IMR-90 (cell line): ENCODE measurements at regions not wholly inside any gene's neighbourhood (a gene's known extent, or its start where the extent isn't known, plus 50 kb on each side); places are given as distances from the start of the nearest gene placed in this dataset.

ENCODE experiments used
- ATAC-seq: fragments of 200-7000 bp; cut with Tn5 transposase; 2 replicates; pipeline ENCODE4 v1.9.1; 2020; ENCODE audit warnings: low read depth, mild to moderate bottlenecking, moderate library complexity
- BruUV-seq: library from RNA; stranded (reverse); fragments of 400-500 nt; replicated peaks from 2 replicates; lab custom pipeline; 2021; lab: Mats Ljungman, UMichigan
- CTCF ChIA-PET: fragments of 300-600 bp; formaldehyde crosslinking; extraction: SDS; loops from one replicate; lab custom pipeline; 2021; ENCODE audit warnings: antibody characterized with exemption; lab: Yijun Ruan, JAX
- POLR2A ChIA-PET: fragments of 300-600 bp; sonication (Branson Sonifier 250); formaldehyde crosslinking; loops from one replicate; lab custom pipeline; 2022; ENCODE audit warnings: antibody characterized with exemption; ENCODE audit not compliant: unreplicated experiment; lab: Charles Lee
- DNase-seq: peaks from one replicate; pipeline ENCODE4 v3.0.0; 2013
- H2AFZ ChIP-seq: replicated peaks from 2 replicates; pipeline ENCODE3; 2013; ENCODE audit warnings: low read length, mild to moderate bottlenecking; ENCODE audit not compliant: poor library complexity
- H2AK5ac ChIP-seq: 2 replicates; pipeline ENCODE4 v1.6.1; 2013; ENCODE audit warnings: low read depth, low read length, inconsistent platforms
- H2AK9ac ChIP-seq: replicated peaks from 2 replicates; pipeline ENCODE3; 2013; ENCODE audit warnings: mild to moderate bottlenecking, low read depth, low read length, moderate library complexity; ENCODE audit not compliant: poor library complexity
- H2BK120ac ChIP-seq: 2 replicates; pipeline ENCODE4 v1.6.1; 2013; ENCODE audit warnings: low read depth, low read length, inconsistent platforms
- H2BK15ac ChIP-seq: 3 replicates; pipeline ENCODE4 v1.6.1; 2013; ENCODE audit warnings: low read depth, low read length, inconsistent platforms
- H2BK20ac ChIP-seq: 2 replicates; pipeline ENCODE4 v1.6.1; 2013; ENCODE audit warnings: low read depth, mild to moderate bottlenecking, inconsistent platforms, low read length, moderate library complexity
- H2BK5ac ChIP-seq: 2 replicates; pipeline ENCODE4 v1.6.1; 2013; ENCODE audit warnings: mild to moderate bottlenecking, low read depth, low read length, inconsistent platforms; ENCODE audit not compliant: poor library complexity, severe bottlenecking
- H3K14ac ChIP-seq: replicated peaks from 2 replicates; pipeline ENCODE4 v1.6.1; 2013; ENCODE audit warnings: low read depth, low read length, inconsistent platforms
- H3K18ac ChIP-seq: 2 replicates; pipeline ENCODE4 v1.6.1; 2013; ENCODE audit warnings: low read depth, low read length, control low read depth
- H3K23ac ChIP-seq: 2 replicates; pipeline ENCODE4 v1.6.1; 2013; ENCODE audit warnings: low read depth, low read length, inconsistent platforms
- H3K27ac ChIP-seq: 2 replicates; pipeline ENCODE4 v1.5.1; 2013; ENCODE audit warnings: mild to moderate bottlenecking, control low read depth, low read length; ENCODE audit not compliant: insufficient read depth
- H3K27me3 ChIP-seq: 2 replicates; pipeline ENCODE4 v1.6.1; 2013; ENCODE audit warnings: low read length; ENCODE audit not compliant: control insufficient read depth, insufficient read depth
- H3K36me3 ChIP-seq: 2 replicates; pipeline ENCODE4 v1.6.1; 2013; ENCODE audit warnings: low read length, mixed read lengths; ENCODE audit not compliant: control insufficient read depth, insufficient read depth
- H3K4ac ChIP-seq: 2 replicates; pipeline ENCODE4 v1.6.1; 2013; ENCODE audit warnings: low read depth, low read length, inconsistent platforms
- H3K4me1 ChIP-seq: 2 replicates; pipeline ENCODE4 v1.6.1; 2013; ENCODE audit warnings: low read length, mixed read lengths; ENCODE audit not compliant: control insufficient read depth, insufficient read depth
- H3K4me2 ChIP-seq: 2 replicates; pipeline ENCODE4 v1.6.1; 2013; ENCODE audit warnings: low read depth, mild to moderate bottlenecking, control low read depth, low read length, moderate library complexity
- H3K4me3 ChIP-seq: 2 replicates; pipeline ENCODE4 v1.5.1; 2013; ENCODE audit warnings: low read depth, mild to moderate bottlenecking, control low read depth, low read length, moderate library complexity; ENCODE audit not compliant: insufficient read depth
- H3K56ac ChIP-seq: 2 replicates; pipeline ENCODE4 v1.6.1; 2013; ENCODE audit warnings: low read length, inconsistent platforms; ENCODE audit not compliant: insufficient read depth; ENCODE audit errors: extremely low read depth
- H3K79me1 ChIP-seq, 2 experiments: 2 replicates each; pipeline ENCODE4 v1.6.1; 2013; ENCODE audit warnings: low read length in 2 of 2, inconsistent platforms in 1 of 2, low read depth in 1 of 2
- H3K9ac ChIP-seq: 2 replicates; pipeline ENCODE4 v1.6.1; 2013; ENCODE audit warnings: low read depth, low read length, control low read depth
- H3K9me1 ChIP-seq: 2 replicates; pipeline ENCODE4 v1.6.1; 2013; ENCODE audit warnings: low read length, inconsistent platforms; ENCODE audit not compliant: insufficient read depth
- H3K9me3 ChIP-seq: 2 replicates; pipeline ENCODE4 v1.6.1; 2013; ENCODE audit warnings: low read length; ENCODE audit not compliant: control insufficient read depth, insufficient read depth
- H4K20me1 ChIP-seq: 2 replicates; pipeline ENCODE4 v1.6.1; 2013; ENCODE audit warnings: low read length, inconsistent platforms; ENCODE audit not compliant: insufficient read depth
- H4K5ac ChIP-seq: 2 replicates; pipeline ENCODE4 v1.6.1; 2013; ENCODE audit warnings: mild to moderate bottlenecking, low read depth, low read length, control low read depth
- H4K8ac ChIP-seq, 2 experiments: 2 replicates each; pipeline ENCODE4 v1.6.1; 2013; ENCODE audit warnings: low read depth in 2 of 2, low read length in 2 of 2, control low read depth in 1 of 2, inconsistent platforms in 1 of 2
- H4K91ac ChIP-seq: 2 replicates; pipeline ENCODE4 v1.6.1; 2013; ENCODE audit warnings: low read depth, low read length, inconsistent platforms; ENCODE audit not compliant: insufficient read depth
- BHLHE40 ChIP-seq: fragments of 150-350 bp; IDR thresholded peaks from 2 replicates; pipeline ENCODE4 v1.6.1; 2016; ENCODE audit warnings: mild to moderate bottlenecking, low read depth, low read length
- CEBPB ChIP-seq: IDR thresholded peaks from 2 replicates; pipeline ENCODE4 v1.6.1; 2012; ENCODE audit warnings: low read depth, low read length, improper control_type of control experiment
- CHD1 ChIP-seq: IDR thresholded peaks from 2 replicates; pipeline ENCODE4 v1.6.1; 2012; ENCODE audit warnings: low read depth, low read length, improper control_type of control experiment
- CTCF ChIP-seq: conservative IDR thresholded peaks from 2 replicates; pipeline ENCODE4 v1.5.1; 2012; ENCODE audit warnings: mild to moderate bottlenecking, low read depth, low read length, improper control_type of control experiment
- ELK1 ChIP-seq: fragments of 150-350 bp; IDR thresholded peaks from 2 replicates; pipeline ENCODE4 v1.6.1; 2016; ENCODE audit warnings: low read depth, mild to moderate bottlenecking, low read length, moderate library complexity, borderline replicate concordance
- FOS ChIP-seq: fragments of 150-350 bp; IDR thresholded peaks from 2 replicates; pipeline ENCODE4 v1.6.1; 2016; ENCODE audit warnings: low read depth, low read length
- MAFK ChIP-seq: IDR thresholded peaks from 2 replicates; pipeline ENCODE4 v1.6.1; 2012; ENCODE audit warnings: low read depth, low read length, improper control_type of control experiment
- MAZ ChIP-seq: IDR thresholded peaks from 2 replicates; pipeline ENCODE4 v1.6.1; 2012; ENCODE audit warnings: low read depth, mild to moderate bottlenecking, low read length, improper control_type of control experiment, moderate library complexity, borderline replicate concordance
- MXI1 ChIP-seq: IDR thresholded peaks from 2 replicates; pipeline ENCODE4 v1.6.1; 2012; ENCODE audit warnings: low read depth, mild to moderate bottlenecking, low read length, moderate library complexity, borderline replicate concordance
- NFE2L2 ChIP-seq: fragments of 150-350 bp; IDR thresholded peaks from 2 replicates; pipeline ENCODE4 v1.6.1; 2016; ENCODE audit warnings: low read depth, mild to moderate bottlenecking, low read length
- POLR2A ChIP-seq: IDR thresholded peaks from 2 replicates; pipeline ENCODE4 v1.6.1; 2012; ENCODE audit warnings: mild to moderate bottlenecking, low read depth, low read length
- RAD21 ChIP-seq: IDR thresholded peaks from 2 replicates; pipeline ENCODE4 v1.6.1; 2012; ENCODE audit warnings: low read length, improper control_type of control experiment
- RCOR1 ChIP-seq: IDR thresholded peaks from 2 replicates; pipeline ENCODE4 v1.6.1; 2012; ENCODE audit warnings: mild to moderate bottlenecking, low read length, improper control_type of control experiment; ENCODE audit not compliant: insufficient replicate concordance
- RFX5 ChIP-seq: IDR thresholded peaks from 2 replicates; pipeline ENCODE4 v1.8.0; 2012; ENCODE audit warnings: low read depth, mild to moderate bottlenecking, low read length, moderate library complexity
- SMC3 ChIP-seq: fragments of 150-350 bp; IDR thresholded peaks from 2 replicates; pipeline ENCODE4 v1.6.1; 2016; ENCODE audit warnings: low read depth, mild to moderate bottlenecking, antibody characterized with exemption, low read length, moderate library complexity
- USF2 ChIP-seq: fragments of 150-350 bp; IDR thresholded peaks from 2 replicates; pipeline ENCODE4 v1.6.1; 2017; ENCODE audit warnings: mild to moderate bottlenecking, antibody characterized with exemption, low read length, low read depth
- WGBS, 2 experiments: methylation state at CpG; one replicate each; pipeline versions ENCODE4 v1.1.5 to v1.1.7; 2013; ENCODE audit warnings: missing lambda C conversion rate in 2 of 2; ENCODE audit not compliant: insufficient read length in 1 of 2; ENCODE audit errors: extremely low coverage in 2 of 2; 5-methylcytosine and 5-hydroxymethylcytosine counted together
- dilution Hi-C: fragments of 300-500 bp; cut with HindIII; formaldehyde crosslinking; loops from one replicate; pipeline ENCODE4 v1.14.3; 2018; ENCODE audit warnings: low sequenced_read_pairs; ENCODE audit not compliant: unreplicated experiment
- in situ Hi-C: fragments of 300-500 bp; cut with MboI; formaldehyde crosslinking; loops from 3 replicates; pipeline ENCODE4 v1.14.3; 2019; ENCODE audit warnings: low sequenced_read_pairs, inconsistent platforms, mixed read lengths
- intact Hi-C: fragments of 100-400 bp; cut with micrococcal nuclease; formaldehyde crosslinking; loops from 2 replicates; pipeline ENCODE4 v1.10.0; 2022

GRCh38 chr6:139623372-139623771 lies 248.9 kb upstream of the CITED2 start:
- DNase-seq (no peak), ATAC-seq (no peak)
- Histone ChIP-seq H3K27ac (no peak overlapping the region), H3K9me3 (no peaks in the 10 kb centered on the region), H3K4me1 (no peaks in the 10 kb centered on the region), H2AK9ac (no peak overlapping the region), H4K20me1 (no peaks in the 10 kb centered on the region), H2AFZ (no peak overlapping the region), H3K4me2 (no peak overlapping the region), H3K56ac (no peak overlapping the region), H3K4me3 (no peak overlapping the region), H2BK5ac (no peak overlapping the region), H4K91ac (no peak overlapping the region), H3K9ac (no peak overlapping the region), H4K8ac (no peak overlapping the region), H3K79me1 (no peaks in the 10 kb centered on the region), H3K23ac (no peak overlapping the region), H3K18ac (no peak overlapping the region), H2BK20ac (no peak overlapping the region), H2AK5ac (no peak overlapping the region), H3K4ac (no peak overlapping the region), H3K36me3 (no peaks in the 10 kb centered on the region), H3K9me1 (no peaks in the 10 kb centered on the region; the same call in 1 of the 2 replicates), H3K27me3 (no peaks in the 10 kb centered on the region), H2BK120ac (no peak overlapping the region), H4K5ac (no peak overlapping the region), H2BK15ac (no peak overlapping the region), H3K14ac (no peak overlapping the region)
- intact Hi-C loops: no loop called here
- POLR2A ChIA-PET: no interaction called here
- in situ Hi-C loops: no loop called here
- CTCF ChIA-PET: no interaction called here
- no peak for TF ChIP-seq ELK1
- no peak for TF ChIP-seq MXI1
- TF ChIP-seq CTCF: no peak
- TF ChIP-seq NFE2L2: no peak
- TF ChIP-seq RFX5: no peak
- no peak for TF ChIP-seq BHLHE40
- TF ChIP-seq USF2: no peak
- no peak for TF ChIP-seq FOS
- no peak for TF ChIP-seq POLR2A
- TF ChIP-seq MAZ: no peak
- no peak for TF ChIP-seq CEBPB
- TF ChIP-seq RAD21: no peak
- no peak for TF ChIP-seq CHD1
- TF ChIP-seq RCOR1: no peak
- TF ChIP-seq MAFK: no peak
- TF ChIP-seq SMC3: no peak
- 95% methylated on average over 3 of the region's 4 CpGs; no CpG with 5 or more reads in 1 of the 2 experiments for WGBS, 2 experiments
- dilution Hi-C loops: no loop called here
- BruUV-seq: no TSS peak
